Spinal cord (tissue), 9 donors: ENCODE measurements at regions not wholly inside any gene's neighbourhood (a gene's known extent, or its start where the extent isn't known, plus 50 kb on each side); places are given as distances from the start of the nearest gene placed in this dataset.

ENCODE experiments used
- DNase-seq, 6 donors: peaks; one replicate each; pipeline versions ENCODE4 v3.0.0 to v3.0.0-alpha.2; 2013 to 2015; ENCODE audit warnings: low spot score in 6 of 6, low read depth in 4 of 6
- H3K27ac ChIP-seq: one replicate; pipeline ENCODE4 v1.5.1; 2013; ENCODE audit warnings: low read depth, low read length, control low read depth
- H3K27me3 ChIP-seq: one replicate; pipeline ENCODE4 v1.6.1; 2013; ENCODE audit warnings: low read length; ENCODE audit not compliant: control insufficient read depth, insufficient read depth
- H3K36me3 ChIP-seq: one replicate; pipeline ENCODE4 v1.6.1; 2013; ENCODE audit warnings: low read length; ENCODE audit not compliant: control insufficient read depth, insufficient read depth
- H3K4me1 ChIP-seq: one replicate; pipeline ENCODE4 v1.6.1; 2013; ENCODE audit warnings: low read length; ENCODE audit not compliant: control insufficient read depth, insufficient read depth
- H3K4me3 ChIP-seq: one replicate; pipeline ENCODE4 v1.5.1; 2013; ENCODE audit warnings: low read depth, low read length, control low read depth
- H3K9me3 ChIP-seq: one replicate; pipeline ENCODE4 v1.6.1; 2013; ENCODE audit warnings: low read length; ENCODE audit not compliant: control insufficient read depth, insufficient read depth
- WGBS: methylation state at CpG from one replicate; pipeline ENCODE4 v1.1.5; 2013; ENCODE audit warnings: missing lambda C conversion rate; ENCODE audit not compliant: insufficient coverage; 5-methylcytosine and 5-hydroxymethylcytosine counted together
- donor health status: healthy.

DNA sequence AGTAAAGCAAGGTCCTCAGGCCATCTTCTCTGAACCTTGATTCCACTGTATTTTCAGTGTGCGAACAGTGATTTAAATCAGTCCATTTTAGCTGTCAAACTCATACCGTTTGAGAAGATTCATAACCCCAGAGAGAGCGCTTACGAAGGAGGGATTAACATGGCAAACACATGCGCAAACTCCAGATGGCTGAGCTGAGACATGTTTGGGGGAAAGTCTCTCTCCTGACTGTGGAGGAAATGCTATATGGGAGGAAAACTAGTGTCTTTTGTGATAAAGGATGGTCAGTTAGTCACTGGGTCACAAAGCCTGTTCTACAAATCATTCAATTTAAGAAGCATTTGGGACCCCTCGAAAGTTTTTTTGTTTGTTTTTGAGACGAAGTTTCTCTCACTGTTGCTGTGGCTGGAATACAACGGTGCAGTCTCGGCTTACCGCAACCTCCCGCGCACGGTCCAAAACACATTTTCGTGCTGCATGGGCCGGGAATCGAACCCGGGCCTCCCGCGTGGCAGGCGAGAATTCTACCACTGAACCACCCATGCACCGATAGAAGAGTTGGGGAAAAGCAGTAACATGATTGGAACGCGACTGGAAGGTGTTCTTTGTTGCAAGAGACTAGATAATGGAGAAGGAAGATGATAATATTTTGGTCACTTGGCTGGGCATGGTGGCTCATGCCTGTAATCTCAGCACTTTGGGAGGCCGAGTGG lies 58.4 kb upstream of the CXADR start:
- Histone ChIP-seq H3K4me1 (no peaks in the 10 kb centered on the region), H3K36me3 (no peaks in the 10 kb centered on the region), H3K27me3 (no peaks in the 10 kb centered on the region), H3K4me3 (peak overlapping the region; percentile 10), H3K9me3 (no peaks in the 10 kb centered on the region), H3K27ac (peak overlapping the region; percentile 36)
- WGBS: 19% methylated on average over 17 of the region's 24 CpGs
- peak in 4 of 6 donors; percentile 43 to 91 (median 58) for DNase-seq

DNA sequence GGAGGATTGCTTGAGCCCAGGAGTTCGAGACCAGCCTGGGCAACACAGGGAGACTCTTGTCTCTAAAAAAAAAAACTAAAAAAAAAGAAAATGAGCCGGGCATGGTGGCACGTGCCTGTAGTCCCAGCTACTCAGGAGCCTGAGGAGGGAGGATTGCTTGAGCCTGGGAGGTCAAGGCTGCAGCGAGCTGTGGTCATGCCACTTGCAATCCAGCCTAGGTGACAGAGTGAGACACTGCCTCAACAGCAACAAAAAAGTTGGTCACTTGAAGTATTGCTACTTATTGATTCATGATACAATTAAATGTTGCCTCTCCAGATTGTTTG lies 57.9 kb upstream of the CXADR start:
- no peaks in the 10 kb centered on the region for H3K36me3 ChIP-seq
- H3K4me3 ChIP-seq: no peak overlapping the region
- H3K27ac ChIP-seq: no peak overlapping the region
- H3K27me3 ChIP-seq: no peaks in the 10 kb centered on the region
- WGBS: 55% methylated on average over 3 of the region's 4 CpGs
- no peaks in the 10 kb centered on the region for H3K9me3 ChIP-seq
- DNase-seq: no peak
- no peaks in the 10 kb centered on the region for H3K4me1 ChIP-seq

DNA sequence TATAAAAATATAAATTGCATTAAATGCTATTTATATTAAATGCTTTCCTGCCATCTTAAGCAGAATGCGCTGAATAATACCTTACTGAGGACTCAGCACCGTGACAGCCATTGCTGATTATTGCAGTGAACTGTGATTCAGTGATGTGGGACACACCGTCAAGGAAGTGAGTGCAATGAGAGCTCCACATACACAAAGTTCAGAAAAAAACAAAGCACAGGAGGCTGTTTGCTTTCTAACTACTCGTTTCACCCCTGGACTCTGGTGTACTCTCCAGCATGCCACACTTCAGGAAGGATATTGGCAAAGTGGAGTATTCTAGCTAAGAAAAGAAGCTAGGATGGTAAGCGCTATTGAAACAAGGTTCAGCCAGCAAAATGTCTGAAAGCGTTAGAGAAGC lies 57.4 kb upstream of the CXADR start:
- H3K4me1 ChIP-seq: no peaks in the 10 kb centered on the region
- WGBS: no CpG with 5 or more reads among the region's 6 CpGs

DNA sequence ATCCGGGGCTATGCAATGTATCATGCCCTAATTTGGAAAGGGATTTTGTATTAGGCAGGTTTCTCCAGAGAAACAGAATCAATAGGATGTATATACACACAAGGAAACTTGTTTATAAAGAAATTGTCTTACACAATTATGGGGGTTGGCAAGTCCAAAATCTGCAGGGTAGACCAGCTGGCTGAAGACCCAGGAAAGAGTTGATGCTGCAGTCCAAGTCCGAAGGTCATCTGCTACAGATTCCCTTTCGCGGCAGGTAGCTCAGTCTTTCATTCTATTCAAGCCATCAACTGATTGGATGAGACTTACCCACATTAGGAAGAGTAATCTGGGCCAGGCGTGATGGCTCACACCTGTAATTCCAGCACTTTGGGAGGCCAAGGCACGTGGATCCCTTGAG lies 54.6 kb upstream of the CXADR start:
- no peak for DNase-seq
- Histone ChIP-seq H3K4me3 (no peak overlapping the region), H3K27me3 (no peaks in the 10 kb centered on the region), H3K27ac (no peak overlapping the region), H3K9me3 (no peaks in the 10 kb centered on the region), H3K36me3 (no peaks in the 10 kb centered on the region), H3K4me1 (no peaks in the 10 kb centered on the region)
- 98% methylated on average over 4 of the region's 6 CpGs for WGBS

More for the DNA sequence above, 57.4 kb upstream of the CXADR start:
- Histone ChIP-seq H3K27me3 (no peaks in the 10 kb centered on the region), H3K9me3 (no peaks in the 10 kb centered on the region), H3K27ac (no peak overlapping the region), H3K36me3 (no peaks in the 10 kb centered on the region), H3K4me3 (no peak overlapping the region)
- DNase-seq: no peak

DNA sequence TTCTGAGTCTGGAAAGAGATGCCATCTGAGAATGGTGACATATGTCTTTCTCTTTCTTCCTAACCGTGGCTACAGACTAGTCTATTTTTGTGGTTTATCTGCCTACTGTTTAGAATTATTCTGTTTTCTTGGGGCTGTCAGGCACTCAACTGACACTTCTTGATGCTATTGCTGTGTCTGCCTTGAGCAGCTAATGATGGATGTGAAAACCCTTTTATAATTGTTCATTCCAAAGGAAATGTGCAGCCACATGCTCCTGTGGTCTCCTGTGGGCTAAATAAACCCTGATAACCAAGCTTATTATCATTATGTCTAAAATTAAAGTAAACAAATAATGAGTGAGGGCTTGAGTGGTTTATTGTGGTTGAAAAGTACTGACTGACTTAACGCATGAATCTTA lies 52.7 kb upstream of the CXADR start:
- Histone ChIP-seq H3K27me3 (no peaks in the 10 kb centered on the region), H3K27ac (no peak overlapping the region), H3K4me1 (no peaks in the 10 kb centered on the region), H3K36me3 (no peaks in the 10 kb centered on the region), H3K9me3 (no peaks in the 10 kb centered on the region), H3K4me3 (no peak overlapping the region)
- WGBS: no CpG with 5 or more reads among the region's 2 CpGs
- no peak for DNase-seq

DNA sequence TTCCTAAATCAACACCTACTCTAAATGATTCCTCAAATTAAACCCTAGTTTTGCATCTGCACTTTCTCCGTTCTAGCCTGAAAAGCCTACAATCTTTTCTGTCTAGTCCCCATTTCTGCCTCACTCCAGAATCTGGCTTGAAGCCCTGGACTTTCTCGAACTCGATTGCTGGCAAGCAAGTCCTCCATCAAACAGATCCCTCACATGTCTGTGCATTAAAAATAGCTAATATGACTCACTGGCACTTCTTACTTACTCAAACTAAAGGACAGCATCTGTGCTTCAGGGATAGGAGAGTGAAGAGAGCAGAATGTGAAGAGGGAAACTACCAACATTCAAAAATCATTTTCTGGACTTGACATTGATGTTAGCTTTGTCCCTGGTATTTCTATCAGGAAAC lies 51.8 kb upstream of the CXADR start:
- H3K9me3 ChIP-seq: no peaks in the 10 kb centered on the region
- no peaks in the 10 kb centered on the region for H3K27me3 ChIP-seq
- H3K36me3 ChIP-seq: no peaks in the 10 kb centered on the region
- H3K4me3 ChIP-seq: no peak overlapping the region
- peak in 1 of 6 donors; percentile 75 for DNase-seq
- WGBS: 53% methylated on average over 3 of the region's 3 CpGs
- no peaks in the 10 kb centered on the region for H3K4me1 ChIP-seq
- H3K27ac ChIP-seq: no peak overlapping the region

DNA sequence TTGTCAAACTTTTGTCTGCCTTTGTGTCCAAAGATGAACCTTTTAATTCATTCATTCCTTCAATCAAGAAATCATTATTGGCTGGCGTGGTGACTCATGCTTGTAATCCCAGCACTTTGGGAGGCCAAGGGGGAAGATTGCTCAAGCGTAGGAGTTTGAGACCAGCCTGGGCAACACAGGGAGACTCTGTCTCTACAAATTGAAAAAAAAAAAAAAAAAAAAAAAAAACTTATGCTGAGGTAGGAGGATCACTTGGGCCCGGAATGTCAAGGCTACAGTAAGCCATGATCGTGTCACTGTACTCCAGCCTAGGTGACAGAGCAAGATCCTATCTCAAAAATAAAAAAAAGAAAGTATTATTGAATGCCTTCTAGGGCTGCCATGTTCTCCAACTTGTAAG lies 51.3 kb upstream of the CXADR start:
- H3K4me3 ChIP-seq: no peak overlapping the region
- no peaks in the 10 kb centered on the region for H3K4me1 ChIP-seq
- WGBS: 100% methylated on average over 1 of the region's 4 CpGs
- H3K36me3 ChIP-seq: no peaks in the 10 kb centered on the region
- no peak overlapping the region for H3K27ac ChIP-seq
- H3K9me3 ChIP-seq: no peaks in the 10 kb centered on the region
- no peaks in the 10 kb centered on the region for H3K27me3 ChIP-seq
- DNase-seq: no peak

DNA sequence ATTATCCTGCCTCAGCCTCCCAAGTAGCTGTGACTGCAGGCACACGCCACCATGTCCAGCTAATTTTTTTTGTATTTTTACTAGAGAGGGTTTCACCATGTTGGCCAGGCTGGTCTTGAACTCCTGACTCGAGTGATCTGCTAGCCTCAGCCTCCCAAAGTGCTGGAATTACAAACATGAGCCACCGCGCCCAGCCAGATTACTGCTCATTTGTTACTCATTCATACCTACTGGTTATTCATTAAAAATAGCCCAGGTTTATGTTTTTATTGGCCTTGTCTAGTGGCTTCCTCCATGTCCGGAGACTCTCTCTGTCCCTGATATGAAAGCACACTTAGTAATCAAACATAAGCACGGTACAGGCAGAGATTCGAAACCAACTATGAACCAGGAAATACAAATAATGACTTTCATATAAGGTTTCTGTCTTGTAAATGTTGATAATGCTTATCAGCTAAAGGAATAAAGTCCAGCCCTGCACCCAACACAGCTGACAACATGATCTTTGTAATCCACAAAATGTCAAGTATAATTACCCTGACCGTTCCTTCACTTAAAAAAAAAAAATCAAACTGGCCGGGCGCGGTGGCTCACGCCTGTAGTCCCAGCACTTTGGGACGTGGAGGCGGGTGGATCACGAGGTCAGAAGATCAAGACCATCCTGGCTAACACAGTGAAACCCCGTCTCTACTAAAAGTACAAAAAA lies 50.4 kb upstream of the CXADR start:
- no peaks in the 10 kb centered on the region for H3K9me3 ChIP-seq
- H3K27me3 ChIP-seq: no peaks in the 10 kb centered on the region
- H3K4me3 ChIP-seq: no peak overlapping the region
- no peaks in the 10 kb centered on the region for H3K4me1 ChIP-seq
- no peak for DNase-seq
- H3K27ac ChIP-seq: no peak overlapping the region
- H3K36me3 ChIP-seq: no peaks in the 10 kb centered on the region
- 82% methylated on average over 2 of the region's 16 CpGs for WGBS
